Stimulated activated CD8-positive, alpha-beta memory T cell treated with anti-CD3 and anti-CD28 coated beads, Interleukin-12 subunit alpha, Interleukin-12 subunit beta, amount 100 ng/mL, for 1 hour (primary cell): ENCODE measurements at regions not wholly inside any gene's neighbourhood (a gene's known extent, or its start where the extent isn't known, plus 50 kb on each side); places are given as distances from the start of the nearest gene placed in this dataset.

ENCODE experiments used
- DNase-seq: peaks from one replicate; pipeline ENCODE4 v3.0.0-alpha.2; 2020; ENCODE audit warnings: low read depth

- DNase-seq = no peak
These were observed 137.9 kb upstream of the MAP9 start for GRCh38 chr4:155514628-155515027.

- DNase-seq = no peak
These were observed 136.1 kb upstream of the MAP9 start for GRCh38 chr4:155512817-155513216.

- DNase-seq = no peak
These were observed 135.3 kb upstream of the MAP9 start for GRCh38 chr4:155512046-155512445.

GRCh38 chr4:155510771-155511170 is 134.0 kb upstream of the MAP9 start:
- DNase-seq = no peak

GRCh38 chr4:155509555-155509954 is 132.8 kb upstream of the MAP9 start:
- DNase-seq = no peak

GRCh38 chr4:155506745-155507144 is 130.0 kb upstream of the MAP9 start:
- DNase-seq = no peak

- DNase-seq = no peak
These were observed 128.6 kb upstream of the MAP9 start for GRCh38 chr4:155505321-155505720.

GRCh38 chr4:155497306-155497705 is 120.5 kb upstream of the MAP9 start:
- no peak for DNase-seq

GRCh38 chr4:155496294-155496626 is 119.5 kb upstream of the MAP9 start:
- DNase-seq = no peak

GRCh38 chr4:155495572-155496293 is 119.0 kb upstream of the MAP9 start:
- DNase-seq = no peak

- DNase-seq = no peak
These were observed 117.4 kb upstream of the MAP9 start for GRCh38 chr4:155494037-155494718.

- DNase-seq = no peak
These were observed 114.8 kb upstream of the MAP9 start for GRCh38 chr4:155491336-155492120.

GRCh38 chr4:155489271-155489670 is 112.5 kb upstream of the MAP9 start:
- DNase-seq = no peak

GRCh38 chr4:155488691-155489090 is 111.9 kb upstream of the MAP9 start:
- no peak for DNase-seq

GRCh38 chr4:155487210-155487609 is 110.4 kb upstream of the MAP9 start:
- DNase-seq = no peak

- no peak for DNase-seq
These were observed 104.4 kb upstream of the MAP9 start for GRCh38 chr4:155481150-155481549.

GRCh38 chr4:155479835-155480234 is 103.1 kb upstream of the MAP9 start:
- no peak for DNase-seq

GRCh38 chr4:155478336-155478835 is 101.6 kb upstream of the MAP9 start:
- DNase-seq = no peak

- no peak for DNase-seq
These were observed 98.0 kb upstream of the MAP9 start for GRCh38 chr4:155474758-155475157.

GRCh38 chr4:155473420-155474095 is 96.8 kb upstream of the MAP9 start:
- DNase-seq = no peak

- DNase-seq = no peak
These were observed 91.5 kb upstream of the MAP9 start for GRCh38 chr4:155468282-155468681.

- DNase-seq = no peak
These were observed 73.9 kb upstream of the MAP9 start for GRCh38 chr4:155450676-155451075.
